GM12873 (cell line): ENCODE measurements at regions not wholly inside any gene's neighbourhood (a gene's known extent, or its start where the extent isn't known, plus 50 kb on each side); places are given as distances from the start of the nearest gene placed in this dataset.

Source experiments
- TF ChIP-seq, protein P1 (sequence below): IDR thresholded peaks from 2 replicates; pipeline ENCODE4 v1.5.1; 2012; ENCODE audit warnings: low read depth, mild to moderate bottlenecking, moderate library complexity, low read length, control low read depth; ENCODE audit not compliant: insufficient read depth; ENCODE audit errors: missing control alignments

- TF ChIP-seq, protein P1, sequence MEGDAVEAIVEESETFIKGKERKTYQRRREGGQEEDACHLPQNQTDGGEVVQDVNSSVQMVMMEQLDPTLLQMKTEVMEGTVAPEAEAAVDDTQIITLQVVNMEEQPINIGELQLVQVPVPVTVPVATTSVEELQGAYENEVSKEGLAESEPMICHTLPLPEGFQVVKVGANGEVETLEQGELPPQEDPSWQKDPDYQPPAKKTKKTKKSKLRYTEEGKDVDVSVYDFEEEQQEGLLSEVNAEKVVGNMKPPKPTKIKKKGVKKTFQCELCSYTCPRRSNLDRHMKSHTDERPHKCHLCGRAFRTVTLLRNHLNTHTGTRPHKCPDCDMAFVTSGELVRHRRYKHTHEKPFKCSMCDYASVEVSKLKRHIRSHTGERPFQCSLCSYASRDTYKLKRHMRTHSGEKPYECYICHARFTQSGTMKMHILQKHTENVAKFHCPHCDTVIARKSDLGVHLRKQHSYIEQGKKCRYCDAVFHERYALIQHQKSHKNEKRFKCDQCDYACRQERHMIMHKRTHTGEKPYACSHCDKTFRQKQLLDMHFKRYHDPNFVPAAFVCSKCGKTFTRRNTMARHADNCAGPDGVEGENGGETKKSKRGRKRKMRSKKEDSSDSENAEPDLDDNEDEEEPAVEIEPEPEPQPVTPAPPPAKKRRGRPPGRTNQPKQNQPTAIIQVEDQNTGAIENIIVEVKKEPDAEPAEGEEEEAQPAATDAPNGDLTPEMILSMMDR = no peak
Observed at GRCh38 chr12:131559517-131560516, 151.1 kb upstream of the SFSWAP start.

DNA sequence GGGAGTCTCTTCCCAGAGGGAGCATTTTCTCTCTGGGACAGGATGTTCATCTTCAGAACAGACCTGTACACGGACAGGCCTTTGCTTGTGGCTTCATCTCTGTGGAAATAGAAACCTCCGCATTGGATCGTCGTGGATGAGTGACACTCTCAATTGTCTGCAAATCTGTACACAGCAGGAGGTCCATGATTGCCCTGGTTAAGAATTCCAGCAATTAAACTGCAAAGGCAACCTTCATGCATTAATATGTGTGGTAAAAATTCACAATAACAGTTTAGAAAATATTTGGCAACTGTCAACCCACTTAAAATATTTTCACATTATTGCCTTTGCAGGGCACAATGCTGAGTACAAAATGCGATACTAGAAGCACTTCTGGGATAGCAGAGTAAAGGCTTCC lies 149.8 kb upstream of the SFSWAP start:
- TF ChIP-seq, protein P1 = no peak

- TF ChIP-seq, protein P1 = no peak
Observed at GRCh38 chr12:131561891-131562684, 148.8 kb upstream of the SFSWAP start.

DNA sequence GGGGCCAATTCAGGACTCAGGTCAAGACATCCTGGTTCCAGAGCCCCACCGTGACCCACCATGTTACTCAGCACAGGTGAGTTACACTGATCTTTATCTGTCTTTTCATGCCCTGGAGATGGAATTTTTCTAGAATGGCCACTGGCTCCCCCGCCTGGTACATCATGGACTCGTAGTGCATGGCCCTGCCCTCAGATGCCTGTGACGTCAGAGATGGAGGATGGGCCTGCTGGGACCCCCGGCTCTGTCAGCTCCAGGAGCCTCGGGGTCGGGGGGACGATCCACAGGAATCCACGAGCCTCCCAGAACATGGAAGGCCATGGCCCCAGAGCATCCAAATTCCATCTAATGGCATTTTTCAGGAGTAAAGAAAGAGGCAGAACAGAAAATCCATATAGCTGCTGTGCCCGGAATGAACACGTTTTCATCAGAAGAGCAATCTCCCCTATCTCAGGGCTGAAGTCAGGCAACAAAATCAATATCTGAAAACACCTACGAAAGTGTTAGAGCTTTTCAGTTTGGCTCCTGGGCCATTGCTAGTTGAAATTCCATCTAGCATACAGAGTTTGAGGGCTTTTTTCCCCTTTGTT lies 146.7 kb upstream of the SFSWAP start:
- TF ChIP-seq, protein P1 = peak; percentile 2

DNA sequence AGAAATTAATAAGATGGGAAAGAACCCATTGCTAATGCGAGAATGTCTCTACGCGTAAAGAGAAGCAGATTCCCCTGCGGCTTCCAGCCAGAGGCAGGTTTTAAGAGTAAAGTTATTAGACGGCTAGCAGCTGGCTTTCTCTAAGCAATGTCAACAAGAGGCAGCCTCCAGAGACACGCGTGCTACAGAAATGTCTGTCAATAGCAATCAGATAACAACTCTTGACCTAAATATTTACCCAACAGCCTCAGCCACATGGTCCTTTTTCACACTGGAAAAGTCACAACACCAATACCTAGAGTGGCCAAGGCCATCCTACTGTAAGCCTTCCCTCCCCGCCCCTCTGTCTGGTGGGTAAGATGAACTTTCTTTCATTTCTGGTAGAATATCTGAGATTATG lies 146.0 kb upstream of the SFSWAP start:
- TF ChIP-seq, protein P1 = no peak

DNA sequence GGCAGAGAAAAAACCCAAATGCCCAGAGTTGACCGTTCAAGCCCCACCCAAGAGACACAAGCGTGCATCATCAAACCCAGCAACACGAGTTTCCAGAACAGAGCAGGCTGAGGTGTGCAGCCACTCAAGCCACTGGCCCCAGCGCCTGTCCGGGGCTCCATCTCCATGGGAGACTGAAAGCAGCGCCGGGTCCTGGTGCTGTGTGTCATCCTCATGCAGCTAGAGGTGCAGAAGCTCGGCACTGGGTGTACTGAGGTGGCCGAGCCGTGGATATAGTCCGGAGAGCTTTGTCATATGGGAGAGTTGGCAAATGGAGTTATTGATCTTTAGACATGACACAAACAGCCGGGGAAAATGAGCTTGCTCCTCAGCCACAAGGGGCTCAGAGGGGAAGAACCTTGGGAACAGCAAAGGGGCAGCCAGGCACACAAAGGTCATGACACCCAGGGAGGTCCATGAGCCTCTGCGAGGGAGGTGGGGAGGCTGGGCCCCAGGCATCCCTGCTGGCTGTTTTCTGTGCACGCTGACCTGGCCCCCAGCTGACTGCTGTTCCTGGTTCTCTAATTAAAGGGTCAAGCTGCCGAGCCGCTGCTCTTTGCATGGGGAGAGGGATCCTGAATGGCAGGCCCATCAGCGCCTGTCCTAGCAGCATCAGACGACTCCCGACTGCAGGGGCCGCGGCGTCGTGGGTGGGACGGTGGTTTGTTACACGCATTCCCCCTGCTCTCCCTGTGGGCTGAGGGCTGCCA lies 145.4 kb upstream of the SFSWAP start:
- TF ChIP-seq, protein P1 = no peak
